AG20443 (cell line): ENCODE measurements at regions not wholly inside any gene's neighbourhood (a gene's known extent, or its start where the extent isn't known, plus 50 kb on each side); places are given as distances from the start of the nearest gene placed in this dataset.
"Not testable (repeated sequence)": the region's sequence is repeated elsewhere in the genome, so short reads cannot be mapped to it uniquely, and the experiment has no call there.

Experiments used
- DNase-seq: peaks from one replicate; pipeline ENCODE4 v3.0.0; 2012; ENCODE audit warnings: low spot score, mixed read lengths

- no peak for DNase-seq
Observed at GRCh38 chr4:63269156-63269555, 1140.1 kb downstream of the TECRL start.

GRCh38 chr4:63233671-63234070, 1175.6 kb downstream of the TECRL start:
- DNase-seq = no peak

GRCh38 chr4:63232058-63232457, 1177.2 kb downstream of the TECRL start:
- DNase-seq = no peak

GRCh38 chr4:63226229-63226628, 1183.0 kb downstream of the TECRL start:
- DNase-seq = no peak

- no peak for DNase-seq
Observed at GRCh38 chr4:63222466-63222865, 1186.8 kb downstream of the TECRL start.

- DNase-seq = no peak
Observed at GRCh38 chr4:63221477-63221876, 1187.8 kb downstream of the TECRL start.

GRCh38 chr4:63218856-63219255, 1190.4 kb downstream of the TECRL start:
- DNase-seq = no peak

GRCh38 chr4:63214076-63214475, 1195.2 kb downstream of the TECRL start:
- no peak for DNase-seq

GRCh38 chr4:63211776-63212479, 1197.3 kb downstream of the TECRL start:
- DNase-seq = no peak

GRCh38 chr4:63211375-63211774, 1197.9 kb downstream of the TECRL start:
- no peak for DNase-seq

- DNase-seq = not testable (repeated sequence)
Observed at GRCh38 chr4:63193029-63193428, 1216.2 kb downstream of the TECRL start.

GRCh38 chr4:63171341-63171740, 1237.9 kb downstream of the TECRL start:
- no peak for DNase-seq

- DNase-seq = no peak
Observed at GRCh38 chr4:63170923-63171322, 1238.3 kb downstream of the TECRL start.

- DNase-seq = no peak
Observed at GRCh38 chr4:63169836-63170235, 1239.4 kb downstream of the TECRL start.

- no peak for DNase-seq
Observed at GRCh38 chr4:63155561-63155960, 1253.7 kb downstream of the TECRL start.

- no peak for DNase-seq
Observed at GRCh38 chr4:63123441-63123840, 1285.8 kb downstream of the TECRL start.

- no peak for DNase-seq
Observed at GRCh38 chr4:63122955-63123354, 1286.3 kb downstream of the TECRL start.

GRCh38 chr4:63106600-63106999, 1302.7 kb downstream of the TECRL start:
- no peak for DNase-seq

GRCh38 chr4:63105839-63106238, 1303.4 kb downstream of the TECRL start:
- DNase-seq = no peak

GRCh38 chr4:63090641-63091040, 1318.6 kb downstream of the TECRL start:
- no peak for DNase-seq

GRCh38 chr4:63085091-63085490, 1324.2 kb downstream of the TECRL start:
- DNase-seq = no peak

- DNase-seq = no peak
Observed at GRCh38 chr4:63080934-63081333, 1328.3 kb downstream of the TECRL start.

GRCh38 chr4:63063760-63064159, 1345.5 kb downstream of the TECRL start:
- no peak for DNase-seq

- not testable (repeated sequence) for DNase-seq
Observed at GRCh38 chr4:63062891-63063290, 1346.4 kb downstream of the TECRL start.
